ENCODE measurements at regions not wholly inside any gene's neighbourhood (a gene's known extent, or its start where the extent isn't known, plus 50 kb on each side); places are given as distances from the start of the nearest gene placed in this dataset.
"Not testable (repeated sequence)": the region's sequence is repeated elsewhere in the genome, so short reads cannot be mapped to it uniquely, and the experiment has no call there.

- Mint-ChIP-seq H3K27ac (no peak overlapping the region), H3K4me1 (ENCODE audit: low read depth) (no peaks in the 10 kb centered on the region), H3K9me3 (peaks cover 2% of the 10 kb centered on the region), H3K4me3 (no peak overlapping the region), H3K36me3 (no peaks in the 10 kb centered on the region), H3K27me3 (no peaks in the 10 kb centered on the region)
- intact Hi-C loops (cut with micrococcal nuclease), result no loop called here
- DNase-seq, result no peak
- ChIA-PET CTCF (no interaction called here), POLR2A (no interaction called here)
Observed at GRCh38 chr3:145649368-145649887, 511.6 kb downstream of the PLOD2 start.

DNA sequence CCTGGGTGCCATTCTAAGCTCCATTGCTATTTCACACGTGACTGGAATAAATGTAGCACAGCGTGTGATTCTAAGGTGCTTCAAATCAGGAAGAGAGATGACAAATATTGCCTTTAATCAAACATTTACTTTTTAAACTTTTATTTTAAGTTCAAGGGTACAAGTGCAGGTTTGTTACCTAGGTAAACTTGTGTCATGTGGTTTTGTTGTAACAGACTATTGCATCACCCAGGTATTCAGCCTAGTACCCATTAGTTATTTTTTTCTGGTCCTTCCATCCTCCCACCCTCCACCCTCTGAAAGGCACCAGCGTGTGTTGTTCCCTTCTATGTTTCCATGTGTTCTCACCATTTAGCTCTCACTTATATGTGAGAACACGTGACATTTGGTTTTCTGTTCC lies 510.8 kb downstream of the PLOD2 start:
- Mint-ChIP-seq H3K36me3 (no peaks in the 10 kb centered on the region), H3K27ac (no peak overlapping the region), H3K27me3 (no peaks in the 10 kb centered on the region), H3K4me3 (no peak overlapping the region), H3K4me1 (ENCODE audit: low read depth) (no peaks in the 10 kb centered on the region), H3K9me3 (peaks cover 2% of the 10 kb centered on the region)
- ChIA-PET CTCF (no interaction called here), POLR2A (no interaction called here)
- DNase-seq, result no peak
- intact Hi-C loops (cut with micrococcal nuclease), result no loop called here

- intact Hi-C loops (cut with micrococcal nuclease), result no loop called here
- Mint-ChIP-seq H3K4me3 (no peak overlapping the region), H3K27me3 (no peaks in the 10 kb centered on the region), H3K36me3 (no peaks in the 10 kb centered on the region), H3K4me1 (ENCODE audit: low read depth) (no peaks in the 10 kb centered on the region), H3K9me3 (peaks cover 4% of the 10 kb centered on the region), H3K27ac (no peak overlapping the region)
- no peak for DNase-seq
- ChIA-PET POLR2A (no interaction called here), CTCF (no interaction called here)
Observed at GRCh38 chr3:145671121-145671520, 489.9 kb downstream of the PLOD2 start.

GRCh38 chr3:145673838-145674237 lies 487.1 kb downstream of the PLOD2 start:
- ChIA-PET CTCF (no interaction called here), POLR2A (no interaction called here)
- H3K4me1 Mint-ChIP-seq (ENCODE audit: low read depth), result no peaks in the 10 kb centered on the region
- intact Hi-C loops (cut with micrococcal nuclease), result no loop called here
- H3K4me3 Mint-ChIP-seq, result no peak overlapping the region
- peaks cover 4% of the 10 kb centered on the region for H3K9me3 Mint-ChIP-seq
- no peaks in the 10 kb centered on the region for H3K27me3 Mint-ChIP-seq
- no peak overlapping the region for H3K27ac Mint-ChIP-seq
- H3K36me3 Mint-ChIP-seq, result no peaks in the 10 kb centered on the region
- DNase-seq, result no peak

GRCh38 chr3:145678401-145678800 lies 482.6 kb downstream of the PLOD2 start:
- Mint-ChIP-seq H3K27ac (no peak overlapping the region), H3K4me1 (ENCODE audit: low read depth) (no peaks in the 10 kb centered on the region), H3K36me3 (no peaks in the 10 kb centered on the region), H3K27me3 (no peaks in the 10 kb centered on the region), H3K9me3 (no peaks in the 10 kb centered on the region), H3K4me3 (no peak overlapping the region)
- CTCF ChIA-PET, result no interaction called here
- POLR2A ChIA-PET, result no interaction called here
- no peak for DNase-seq
- intact Hi-C loops (cut with micrococcal nuclease), result no loop called here

GRCh38 chr3:145681181-145681580 lies 479.8 kb downstream of the PLOD2 start:
- H3K27me3 Mint-ChIP-seq, result no peaks in the 10 kb centered on the region
- H3K36me3 Mint-ChIP-seq, result no peaks in the 10 kb centered on the region
- H3K4me3 Mint-ChIP-seq, result no peak overlapping the region
- H3K27ac Mint-ChIP-seq, result no peak overlapping the region
- intact Hi-C loops (cut with micrococcal nuclease), result no loop called here
- no peaks in the 10 kb centered on the region for H3K4me1 Mint-ChIP-seq (ENCODE audit: low read depth)
- no peaks in the 10 kb centered on the region for H3K9me3 Mint-ChIP-seq
- ChIA-PET POLR2A (no interaction called here), CTCF (no interaction called here)
- DNase-seq, result no peak

DNA sequence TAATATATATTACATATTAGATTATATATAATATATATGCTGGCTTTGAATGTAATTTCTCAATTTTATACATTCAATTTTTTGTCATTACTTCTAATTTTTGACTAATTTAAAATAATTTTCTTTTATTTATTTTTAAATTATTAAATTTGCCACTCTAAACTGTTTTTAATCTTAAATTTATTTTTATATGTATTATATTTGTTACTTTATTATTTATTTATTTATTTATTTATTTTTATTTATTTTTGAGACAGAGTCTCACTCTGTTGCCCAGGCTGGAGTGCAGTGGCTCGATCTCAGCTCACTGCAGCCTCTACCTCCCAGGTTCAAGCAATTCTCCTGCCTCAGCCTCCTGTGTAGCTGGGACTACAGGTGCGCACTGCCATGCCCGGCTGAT lies 473.0 kb downstream of the PLOD2 start:
- H3K27ac Mint-ChIP-seq; intact Hi-C loops (cut with micrococcal nuclease); H3K9me3 Mint-ChIP-seq; H3K4me1 Mint-ChIP-seq (ENCODE audit: low read depth); H3K4me3 Mint-ChIP-seq; H3K27me3 Mint-ChIP-seq; DNase-seq; CTCF ChIA-PET; H3K36me3 Mint-ChIP-seq; POLR2A ChIA-PET: not testable (repeated sequence)

- H3K4me1 Mint-ChIP-seq (ENCODE audit: low read depth), result no peaks in the 10 kb centered on the region
- CTCF ChIA-PET, result no interaction called here
Observed at GRCh38 chr3:145692751-145693150, 468.2 kb downstream of the PLOD2 start.

GRCh38 chr3:145696011-145696410 lies 465.0 kb downstream of the PLOD2 start:
- H3K27ac Mint-ChIP-seq, result no peak overlapping the region
- DNase-seq, result no peak
- H3K36me3 Mint-ChIP-seq, result no peaks in the 10 kb centered on the region
- ChIA-PET POLR2A (no interaction called here), CTCF (no interaction called here)
- no peaks in the 10 kb centered on the region for H3K9me3 Mint-ChIP-seq
- no peak overlapping the region for H3K4me3 Mint-ChIP-seq
- no peaks in the 10 kb centered on the region for H3K4me1 Mint-ChIP-seq (ENCODE audit: low read depth)
- intact Hi-C loops (cut with micrococcal nuclease), result no loop called here
- H3K27me3 Mint-ChIP-seq, result no peaks in the 10 kb centered on the region

More at GRCh38 chr3:145692751-145693150, 468.2 kb downstream of the PLOD2 start:
- H3K27ac Mint-ChIP-seq, result no peak overlapping the region
- H3K27me3 Mint-ChIP-seq, result no peaks in the 10 kb centered on the region
- no peaks in the 10 kb centered on the region for H3K36me3 Mint-ChIP-seq
- intact Hi-C loops (cut with micrococcal nuclease), result no loop called here
- H3K9me3 Mint-ChIP-seq, result no peaks in the 10 kb centered on the region
- POLR2A ChIA-PET, result no interaction called here
- no peak overlapping the region for H3K4me3 Mint-ChIP-seq
- DNase-seq, result no peak

DNA sequence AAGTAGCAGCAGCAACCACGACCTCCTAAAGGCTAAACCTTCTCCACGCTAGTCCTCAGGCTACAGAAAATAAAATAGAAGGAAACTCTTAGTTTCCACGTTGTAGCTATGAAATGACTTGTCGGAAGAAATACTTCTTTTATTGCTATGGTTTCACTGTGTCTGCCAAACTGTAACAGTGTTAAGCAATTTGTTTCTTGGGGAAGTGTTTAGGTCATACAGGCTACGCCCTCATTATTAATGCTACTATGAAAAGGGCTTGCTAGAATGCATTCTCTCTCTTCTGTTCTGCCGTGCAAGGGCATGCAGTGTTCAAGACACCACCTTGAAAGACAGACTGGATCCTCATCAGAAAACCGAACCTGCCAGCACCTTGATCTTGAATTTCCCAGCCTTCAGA lies 462.7 kb downstream of the PLOD2 start:
- H3K4me3 Mint-ChIP-seq, result no peak overlapping the region
- H3K9me3 Mint-ChIP-seq, result no peaks in the 10 kb centered on the region
- H3K27me3 Mint-ChIP-seq, result no peaks in the 10 kb centered on the region
- ChIA-PET POLR2A (no interaction called here), CTCF (no interaction called here)
- H3K27ac Mint-ChIP-seq, result no peak overlapping the region
- intact Hi-C loops (cut with micrococcal nuclease), result no loop called here
- DNase-seq, result no peak
- H3K36me3 Mint-ChIP-seq, result no peaks in the 10 kb centered on the region
- no peaks in the 10 kb centered on the region for H3K4me1 Mint-ChIP-seq (ENCODE audit: low read depth)

DNA sequence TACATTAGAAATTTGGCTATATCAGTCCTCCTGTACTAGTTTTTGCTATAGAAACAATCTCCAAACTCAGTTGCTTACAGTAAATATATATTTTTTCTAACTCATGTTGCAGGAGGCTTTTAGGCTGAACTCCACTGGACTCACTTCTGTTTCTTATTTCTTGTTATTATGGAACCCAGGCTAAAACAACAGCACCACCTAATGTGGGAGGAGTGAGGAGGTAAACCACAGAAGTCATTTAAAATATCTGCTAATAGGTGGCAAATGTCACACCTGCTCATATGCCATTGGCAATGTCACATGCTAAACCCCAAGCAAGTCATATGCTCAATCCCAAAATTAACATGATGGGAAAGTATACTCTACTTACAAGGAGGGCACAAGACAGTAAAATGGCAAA lies 462.2 kb downstream of the PLOD2 start:
- no peak for DNase-seq
- Mint-ChIP-seq H3K9me3 (no peaks in the 10 kb centered on the region), H3K4me1 (ENCODE audit: low read depth) (no peaks in the 10 kb centered on the region), H3K27me3 (no peaks in the 10 kb centered on the region), H3K27ac (no peak overlapping the region), H3K4me3 (no peak overlapping the region), H3K36me3 (no peaks in the 10 kb centered on the region)
- POLR2A ChIA-PET, result no interaction called here
- intact Hi-C loops (cut with micrococcal nuclease), result no loop called here
- CTCF ChIA-PET, result no interaction called here

DNA sequence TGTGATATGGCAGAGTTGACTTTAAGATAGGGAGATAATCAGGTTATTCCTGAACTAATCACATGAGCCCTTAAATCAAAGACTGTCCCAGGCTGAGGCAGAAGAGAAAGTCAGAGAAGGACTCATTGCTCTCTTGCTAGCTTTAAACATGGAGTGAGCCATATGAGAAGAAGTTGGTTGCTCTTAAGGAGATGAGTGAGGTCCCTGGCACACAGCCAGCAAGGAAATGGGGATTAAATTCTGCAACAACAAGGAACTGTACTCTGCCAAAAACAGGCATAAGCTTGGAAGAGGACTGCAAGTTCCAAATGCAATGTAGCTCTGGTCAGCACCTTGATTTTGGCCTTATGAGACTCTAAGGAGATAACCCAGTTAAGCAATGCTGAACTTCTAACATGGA lies 457.0 kb downstream of the PLOD2 start:
- no peak for DNase-seq
- intact Hi-C loops (cut with micrococcal nuclease), result no loop called here
- Mint-ChIP-seq H3K27me3 (no peaks in the 10 kb centered on the region), H3K36me3 (no peaks in the 10 kb centered on the region), H3K4me3 (no peak overlapping the region), H3K27ac (no peak overlapping the region), H3K9me3 (no peaks in the 10 kb centered on the region), H3K4me1 (ENCODE audit: low read depth) (no peaks in the 10 kb centered on the region)
- POLR2A ChIA-PET, result no interaction called here
- CTCF ChIA-PET, result no interaction called here

GRCh38 chr3:145709779-145710178 lies 451.2 kb downstream of the PLOD2 start:
- H3K27ac Mint-ChIP-seq; CTCF ChIA-PET; intact Hi-C loops (cut with micrococcal nuclease); POLR2A ChIA-PET; H3K9me3 Mint-ChIP-seq; H3K36me3 Mint-ChIP-seq; H3K27me3 Mint-ChIP-seq; H3K4me1 Mint-ChIP-seq (ENCODE audit: low read depth); DNase-seq; H3K4me3 Mint-ChIP-seq: not testable (repeated sequence)

GRCh38 chr3:145716519-145716918 lies 444.5 kb downstream of the PLOD2 start:
- ChIA-PET CTCF (interaction anchor here (0.7 kb wide), 1 partner anchor 15 kb away, joined by 3 read pairs; no protein-coding TSS in a partner anchor), POLR2A (interaction anchor here (0.6 kb wide), 1 partner anchor 26 kb away, joined by 3 read pairs; no protein-coding TSS in a partner anchor)
- no peaks in the 10 kb centered on the region for H3K4me1 Mint-ChIP-seq (ENCODE audit: low read depth)
- no peak for DNase-seq
- H3K4me3 Mint-ChIP-seq, result no peak overlapping the region
- no peaks in the 10 kb centered on the region for H3K36me3 Mint-ChIP-seq
- H3K27me3 Mint-ChIP-seq, result no peaks in the 10 kb centered on the region
- H3K27ac Mint-ChIP-seq, result no peak overlapping the region
- intact Hi-C loops (cut with micrococcal nuclease), result no loop called here
- peaks cover 4% of the 10 kb centered on the region for H3K9me3 Mint-ChIP-seq

Data from activated CD4-positive, alpha-beta memory T cell treated with anti-CD3 and anti-CD28 coated beads for 36 hours (primary cell).